OCI-LY7 (cell line): ENCODE measurements at regions not wholly inside any gene's neighbourhood (a gene's known extent, or its start where the extent isn't known, plus 50 kb on each side); places are given as distances from the start of the nearest gene placed in this dataset.

Experiments used
- EZH2phosphoT487 ChIP-seq: fragments of 200-600 bp; sonication (generic); IDR thresholded peaks from 2 replicates; pipeline ENCODE4 v1.6.1; 2018; ENCODE audit warnings: low read depth, borderline replicate concordance, mild to moderate bottlenecking, mixed run types, antibody characterized with exemption, low read length, moderate library complexity, mixed read lengths
- TF ChIP-seq, protein P1 (sequence below): fragments of 200-600 bp; sonication (generic); conservative IDR thresholded peaks from 2 replicates; pipeline ENCODE4 v1.5.1; 2014; ENCODE audit warnings: mild to moderate bottlenecking, antibody characterized with exemption, low read length, moderate library complexity, mixed read lengths

DNA sequence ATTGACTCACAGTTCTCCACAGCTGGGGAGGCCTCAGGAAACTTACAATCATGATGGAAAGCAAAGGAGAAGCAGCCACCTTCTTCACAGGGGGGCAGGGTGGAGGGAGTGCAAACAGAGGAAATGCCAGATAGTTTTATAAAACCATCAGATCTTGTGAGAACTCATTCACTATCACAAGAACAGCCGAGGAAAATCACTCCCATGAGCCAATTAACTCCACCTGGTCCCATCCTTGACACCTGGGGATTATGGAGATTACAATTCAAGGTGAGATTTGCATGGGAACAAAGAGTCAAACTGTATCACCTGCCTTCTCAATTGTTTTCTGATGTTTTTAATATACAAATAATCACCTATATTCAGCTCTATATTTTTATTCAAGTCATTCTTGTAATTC is 1527.3 kb upstream of the GOT2 start:
- TF ChIP-seq, protein P1, sequence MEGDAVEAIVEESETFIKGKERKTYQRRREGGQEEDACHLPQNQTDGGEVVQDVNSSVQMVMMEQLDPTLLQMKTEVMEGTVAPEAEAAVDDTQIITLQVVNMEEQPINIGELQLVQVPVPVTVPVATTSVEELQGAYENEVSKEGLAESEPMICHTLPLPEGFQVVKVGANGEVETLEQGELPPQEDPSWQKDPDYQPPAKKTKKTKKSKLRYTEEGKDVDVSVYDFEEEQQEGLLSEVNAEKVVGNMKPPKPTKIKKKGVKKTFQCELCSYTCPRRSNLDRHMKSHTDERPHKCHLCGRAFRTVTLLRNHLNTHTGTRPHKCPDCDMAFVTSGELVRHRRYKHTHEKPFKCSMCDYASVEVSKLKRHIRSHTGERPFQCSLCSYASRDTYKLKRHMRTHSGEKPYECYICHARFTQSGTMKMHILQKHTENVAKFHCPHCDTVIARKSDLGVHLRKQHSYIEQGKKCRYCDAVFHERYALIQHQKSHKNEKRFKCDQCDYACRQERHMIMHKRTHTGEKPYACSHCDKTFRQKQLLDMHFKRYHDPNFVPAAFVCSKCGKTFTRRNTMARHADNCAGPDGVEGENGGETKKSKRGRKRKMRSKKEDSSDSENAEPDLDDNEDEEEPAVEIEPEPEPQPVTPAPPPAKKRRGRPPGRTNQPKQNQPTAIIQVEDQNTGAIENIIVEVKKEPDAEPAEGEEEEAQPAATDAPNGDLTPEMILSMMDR, result no peak
- no peak for TF ChIP-seq EZH2phosphoT487
